ENCODE measurements at regions not wholly inside any gene's neighbourhood (a gene's known extent, or its start where the extent isn't known, plus 50 kb on each side); places are given as distances from the start of the nearest gene placed in this dataset.

GRCh38 chr13:79883216-79883615 lies 402.3 kb downstream of the NDFIP2 start:
- H3K23ac ChIP-seq (ENCODE audit: low read depth, low read length) = no peak overlapping the region
- no peak overlapping the region for H2AK5ac ChIP-seq (ENCODE audit: low read depth, low read length)
- H3K79me1 ChIP-seq (ENCODE audit: low read depth in 1 of 2, low read length in 2 of 2) = no peaks in the 10 kb centered on the region
- H4K20me1 ChIP-seq (ENCODE audit: insufficient read depth, low read length) = no peaks in the 10 kb centered on the region
- H3K4me3 ChIP-seq (ENCODE audit: insufficient read depth, low read depth, low read length) = no peak overlapping the region
- no peaks in the 10 kb centered on the region for H3K4me1 ChIP-seq (ENCODE audit: control insufficient read depth, insufficient read depth, low read length)
- dilution Hi-C loops (cut with HindIII; ENCODE audit: low sequenced_read_pairs, unreplicated experiment) = no loop called here
- no peak overlapping the region for H2AK9ac ChIP-seq (replicated peaks; ENCODE audit: low read depth, low read length, poor library complexity)
- no TSS peak for BruUV-seq (replicated peaks)
- H3K9me3 ChIP-seq (ENCODE audit: control insufficient read depth, insufficient read depth, low read length) = no peaks in the 10 kb centered on the region
- no peak overlapping the region for H2BK5ac ChIP-seq (ENCODE audit: low read depth, low read length, poor library complexity, severe bottlenecking)
- no peak overlapping the region for H2BK20ac ChIP-seq (ENCODE audit: low read depth, low read length)
- intact Hi-C loops (cut with micrococcal nuclease) = no loop called here
- in situ Hi-C loops (cut with MboI; ENCODE audit: low sequenced_read_pairs) = no loop called here
- no peak overlapping the region for H3K4me2 ChIP-seq (ENCODE audit: low read depth, low read length)
- no peak overlapping the region for H3K27ac ChIP-seq (ENCODE audit: insufficient read depth, low read length)
- POLR2A ChIA-PET (ENCODE audit: unreplicated experiment) = no interaction called here
- ATAC-seq (ENCODE audit: low read depth) (no peak), DNase-seq (no peak)
- no peak overlapping the region for H2AFZ ChIP-seq (replicated peaks; ENCODE audit: low read length, poor library complexity)
- no peak for TF ChIP-seq ELK1 (IDR thresholded peaks at IDR 0.05; ENCODE audit: borderline replicate concordance, low read depth, low read length)
- TF ChIP-seq SMC3 (IDR thresholded peaks at IDR 0.05; ENCODE audit: low read depth, low read length) = no peak
- no peak for TF ChIP-seq USF2 (IDR thresholded peaks at IDR 0.05; ENCODE audit: low read depth, low read length)
- no peak for TF ChIP-seq RFX5 (IDR thresholded peaks at IDR 0.05; ENCODE audit: low read depth, low read length)
- no peak for TF ChIP-seq CHD1 (IDR thresholded peaks at IDR 0.05; ENCODE audit: low read depth, low read length)
- no peak for TF ChIP-seq BHLHE40 (IDR thresholded peaks at IDR 0.05; ENCODE audit: low read depth, low read length)
- TF ChIP-seq RAD21 (IDR thresholded peaks at IDR 0.05; ENCODE audit: low read length) = no peak
- no peak for TF ChIP-seq MXI1 (IDR thresholded peaks at IDR 0.05; ENCODE audit: borderline replicate concordance, low read depth, low read length)
- no peak for TF ChIP-seq POLR2A (IDR thresholded peaks at IDR 0.05; ENCODE audit: low read depth, low read length)
- no peak for TF ChIP-seq CTCF (conservative IDR thresholded peaks at IDR 0.05; ENCODE audit: low read depth, low read length)
- no peak for TF ChIP-seq FOS (IDR thresholded peaks at IDR 0.05; ENCODE audit: low read depth, low read length)
- no peak for TF ChIP-seq MAFK (IDR thresholded peaks at IDR 0.05; ENCODE audit: low read depth, low read length)
- no peak for TF ChIP-seq NFE2L2 (IDR thresholded peaks at IDR 0.05; ENCODE audit: low read depth, low read length)
- TF ChIP-seq MAZ (IDR thresholded peaks at IDR 0.05; ENCODE audit: borderline replicate concordance, low read depth, low read length) = no peak
- no peak for TF ChIP-seq CEBPB (IDR thresholded peaks at IDR 0.05; ENCODE audit: low read depth, low read length)
- TF ChIP-seq RCOR1 (IDR thresholded peaks at IDR 0.05; ENCODE audit: insufficient replicate concordance, low read length) = no peak
- H4K5ac ChIP-seq (ENCODE audit: low read depth, low read length) = no peak overlapping the region
- no peaks in the 10 kb centered on the region for H3K9me1 ChIP-seq (ENCODE audit: insufficient read depth, low read length)
- no peak overlapping the region for H3K4ac ChIP-seq (ENCODE audit: low read depth, low read length)
- no peak overlapping the region for H4K8ac ChIP-seq (ENCODE audit: low read depth in 2 of 2, low read length in 2 of 2)
- H2BK120ac ChIP-seq (ENCODE audit: low read depth, low read length) = no peak overlapping the region
- no peak overlapping the region for H3K18ac ChIP-seq (ENCODE audit: low read depth, low read length)
- H3K27me3 ChIP-seq (ENCODE audit: control insufficient read depth, insufficient read depth, low read length) = no peaks in the 10 kb centered on the region
- no peak overlapping the region for H3K56ac ChIP-seq (ENCODE audit: extremely low read depth, insufficient read depth, low read length)
- no peaks in the 10 kb centered on the region for H3K36me3 ChIP-seq (ENCODE audit: control insufficient read depth, insufficient read depth, low read length)
- CTCF ChIA-PET = no interaction called here
- H4K91ac ChIP-seq (ENCODE audit: insufficient read depth, low read depth, low read length) = no peak overlapping the region
- no peak overlapping the region for H3K14ac ChIP-seq (replicated peaks; ENCODE audit: low read depth, low read length)
- H3K9ac ChIP-seq (ENCODE audit: low read depth, low read length) = no peak overlapping the region
- no peak overlapping the region for H2BK15ac ChIP-seq (ENCODE audit: low read depth, low read length)

All from IMR-90 (cell line).